ACC112 (cell line): ENCODE measurements at regions not wholly inside any gene's neighbourhood (a gene's known extent, or its start where the extent isn't known, plus 50 kb on each side); places are given as distances from the start of the nearest gene placed in this dataset.
A peak's percentile ranks its signal among the peaks of the same experiment; 100 is the strongest.
"Not testable (repeated sequence)": the region's sequence is repeated elsewhere in the genome, so short reads cannot be mapped to it uniquely, and the experiment has no call there.

Source experiments
- H2AFZ ChIP-seq: fragments of 200-600 bp; sonication (generic); one replicate; pipeline ENCODE4 v1.6.0; 2017; ENCODE audit warnings: antibody characterized with exemption, low read length; ENCODE audit not compliant: unreplicated experiment
- H3K27ac ChIP-seq: fragments of 200-600 bp; sonication (generic); 2 replicates; pipeline ENCODE4 v1.5.1; 2014; ENCODE audit warnings: low read depth, mild to moderate bottlenecking, antibody characterized with exemption, low read length, moderate library complexity
- H3K27me3 ChIP-seq: fragments of 200-600 bp; sonication (generic); 2 replicates; pipeline ENCODE4 v1.6.1; 2014; ENCODE audit warnings: mild to moderate bottlenecking, antibody characterized with exemption, low read length, moderate library complexity, mixed read lengths; ENCODE audit not compliant: insufficient read depth
- H3K36me3 ChIP-seq: fragments of 200-600 bp; sonication (generic); 2 replicates; pipeline ENCODE4 v1.6.1; 2016; ENCODE audit warnings: mild to moderate bottlenecking, antibody characterized with exemption, low read length, moderate library complexity, mixed read lengths; ENCODE audit not compliant: insufficient read depth
- H3K4me1 ChIP-seq: fragments of 200-600 bp; sonication (generic); one replicate; pipeline ENCODE4 v1.6.1; 2016; ENCODE audit warnings: low read length, mixed read lengths; ENCODE audit not compliant: insufficient read depth, unreplicated experiment, control insufficient read depth
- H3K4me3 ChIP-seq: fragments of 200-600 bp; sonication (generic); 2 replicates; pipeline ENCODE4 v1.5.1; 2014; ENCODE audit warnings: mild to moderate bottlenecking, low read depth, low read length
- H3K79me2 ChIP-seq: fragments of 200-600 bp; sonication (generic); one replicate; pipeline ENCODE4 v1.6.0; 2016; ENCODE audit warnings: low read length; ENCODE audit not compliant: control insufficient read depth, unreplicated experiment, insufficient read depth

- Histone ChIP-seq H3K36me3 (no peaks in the 10 kb centered on the region), H3K4me1 (no peaks in the 10 kb centered on the region), H3K27ac (no peak overlapping the region), H3K4me3 (no peak overlapping the region), H3K27me3 (no peaks in the 10 kb centered on the region), H2AFZ (no peak overlapping the region), H3K79me2 (no peaks in the 10 kb centered on the region)
Measured at GRCh38 chr13:67518785-67519184, 288.6 kb upstream of the PCDH9 start.

- no peaks in the 10 kb centered on the region for H3K36me3 ChIP-seq
- no peaks in the 10 kb centered on the region for H3K79me2 ChIP-seq
- H3K4me1 ChIP-seq, result no peaks in the 10 kb centered on the region
- peak overlapping the region; percentile 61 for H2AFZ ChIP-seq
- H3K4me3 ChIP-seq, result peak overlapping the region; percentile 37
- H3K27me3 ChIP-seq, result no peaks in the 10 kb centered on the region
- peak overlapping the region; percentile 51 for H3K27ac ChIP-seq
Measured at GRCh38 chr13:67515895-67516294, 285.8 kb upstream of the PCDH9 start.

- Histone ChIP-seq H3K27me3 (no peaks in the 10 kb centered on the region), H3K36me3 (no peaks in the 10 kb centered on the region), H3K79me2 (no peaks in the 10 kb centered on the region), H3K4me1 (no peaks in the 10 kb centered on the region), H3K27ac (no peak overlapping the region), H2AFZ (no peak overlapping the region), H3K4me3 (no peak overlapping the region)
Measured at GRCh38 chr13:67509018-67509417, 278.9 kb upstream of the PCDH9 start.

GRCh38 chr13:67508275-67508674, 278.1 kb upstream of the PCDH9 start:
- H3K4me3 ChIP-seq, H3K36me3 ChIP-seq, H2AFZ ChIP-seq, H3K4me1 ChIP-seq, H3K27me3 ChIP-seq, H3K79me2 ChIP-seq, H3K27ac ChIP-seq: not testable (repeated sequence)

- no peak overlapping the region for H3K27ac ChIP-seq
- no peaks in the 10 kb centered on the region for H3K4me1 ChIP-seq
Measured at GRCh38 chr13:67506407-67506806, 276.3 kb upstream of the PCDH9 start.

GRCh38 chr13:67505376-67505775, 275.2 kb upstream of the PCDH9 start:
- no peak overlapping the region for H2AFZ ChIP-seq
- H3K4me3 ChIP-seq, result no peak overlapping the region
- no peaks in the 10 kb centered on the region for H3K4me1 ChIP-seq
- no peaks in the 10 kb centered on the region for H3K36me3 ChIP-seq
- no peaks in the 10 kb centered on the region for H3K79me2 ChIP-seq
- no peaks in the 10 kb centered on the region for H3K27me3 ChIP-seq
- H3K27ac ChIP-seq, result no peak overlapping the region

More at GRCh38 chr13:67506407-67506806, 276.3 kb upstream of the PCDH9 start:
- no peaks in the 10 kb centered on the region for H3K79me2 ChIP-seq
- no peak overlapping the region for H3K4me3 ChIP-seq
- no peak overlapping the region for H2AFZ ChIP-seq
- H3K27me3 ChIP-seq, result no peaks in the 10 kb centered on the region
- no peaks in the 10 kb centered on the region for H3K36me3 ChIP-seq

GRCh38 chr13:67498948-67499347, 268.8 kb upstream of the PCDH9 start:
- Histone ChIP-seq H3K79me2 (no peaks in the 10 kb centered on the region), H3K36me3 (no peaks in the 10 kb centered on the region), H3K27ac (no peak overlapping the region), H3K27me3 (no peaks in the 10 kb centered on the region), H3K4me3 (no peak overlapping the region), H3K4me1 (no peaks in the 10 kb centered on the region), H2AFZ (no peak overlapping the region)

- no peak overlapping the region for H3K27ac ChIP-seq
- H2AFZ ChIP-seq, result no peak overlapping the region
- no peaks in the 10 kb centered on the region for H3K36me3 ChIP-seq
- no peaks in the 10 kb centered on the region for H3K79me2 ChIP-seq
- no peaks in the 10 kb centered on the region for H3K4me1 ChIP-seq
- H3K4me3 ChIP-seq, result no peak overlapping the region
- no peaks in the 10 kb centered on the region for H3K27me3 ChIP-seq
Measured at GRCh38 chr13:67493835-67494234, 263.7 kb upstream of the PCDH9 start.

- H3K79me2 ChIP-seq, result no peaks in the 10 kb centered on the region
- no peaks in the 10 kb centered on the region for H3K36me3 ChIP-seq
- H2AFZ ChIP-seq, result no peak overlapping the region
- H3K4me1 ChIP-seq, result no peaks in the 10 kb centered on the region
- H3K4me3 ChIP-seq, result no peak overlapping the region
- peaks cover 4% of the 10 kb centered on the region for H3K27me3 ChIP-seq
- H3K27ac ChIP-seq, result no peak overlapping the region
Measured at GRCh38 chr13:67489016-67489415, 258.9 kb upstream of the PCDH9 start.

GRCh38 chr13:67481445-67481844, 251.3 kb upstream of the PCDH9 start:
- H3K4me1 ChIP-seq, result no peaks in the 10 kb centered on the region
- H3K27me3 ChIP-seq, result peaks cover 4% of the 10 kb centered on the region
- H3K4me3 ChIP-seq, result no peak overlapping the region
- no peaks in the 10 kb centered on the region for H3K79me2 ChIP-seq
- no peak overlapping the region for H3K27ac ChIP-seq
- H3K36me3 ChIP-seq, result no peaks in the 10 kb centered on the region
- no peak overlapping the region for H2AFZ ChIP-seq

- no peaks in the 10 kb centered on the region for H3K27me3 ChIP-seq
- H2AFZ ChIP-seq, result no peak overlapping the region
- no peaks in the 10 kb centered on the region for H3K79me2 ChIP-seq
- no peak overlapping the region for H3K27ac ChIP-seq
- no peaks in the 10 kb centered on the region for H3K36me3 ChIP-seq
- H3K4me1 ChIP-seq, result no peaks in the 10 kb centered on the region
- H3K4me3 ChIP-seq, result no peak overlapping the region
Measured at GRCh38 chr13:67474115-67474514, 244.0 kb upstream of the PCDH9 start.
